Activated CD8-positive, alpha-beta memory T cell treated with anti-CD3 and anti-CD28 coated beads for 4 hours (primary cell): ENCODE measurements at regions not wholly inside any gene's neighbourhood (a gene's known extent, or its start where the extent isn't known, plus 50 kb on each side); places are given as distances from the start of the nearest gene placed in this dataset.
"Not testable (repeated sequence)": the region's sequence is repeated elsewhere in the genome, so short reads cannot be mapped to it uniquely, and the experiment has no call there.

Experiments used
- DNase-seq, 2 donors: peaks; one replicate each; pipeline ENCODE4 v3.0.0-alpha.2; 2020; ENCODE audit warnings: low read depth in 2 of 2

- DNase-seq = no peak
Observed at GRCh38 chr7:69189406-69189805, 408.9 kb upstream of the AUTS2 start.

GRCh38 chr7:69190025-69190424 is 408.2 kb upstream of the AUTS2 start:
- no peak for DNase-seq

DNA sequence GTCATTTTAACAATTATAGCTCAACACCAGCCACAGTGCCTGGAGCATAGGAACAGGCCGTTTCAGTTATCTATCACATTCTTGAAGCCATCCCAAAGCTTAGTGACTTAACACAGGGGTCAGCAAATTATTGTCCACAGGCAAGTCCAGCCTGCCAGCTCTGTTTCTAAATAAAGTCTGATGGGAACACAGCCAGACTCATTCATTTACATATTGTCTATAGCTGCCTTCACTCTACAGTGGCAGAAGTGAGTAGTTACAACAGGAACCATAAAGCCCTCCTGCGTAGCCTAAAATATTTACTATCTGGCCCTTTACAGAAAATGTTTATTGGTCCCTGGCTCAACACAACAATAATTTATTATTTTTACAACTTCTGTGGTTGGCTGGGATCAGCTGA is 407.5 kb upstream of the AUTS2 start:
- no peak for DNase-seq

- no peak for DNase-seq
Observed at GRCh38 chr7:69192134-69192533, 406.1 kb upstream of the AUTS2 start.

DNA sequence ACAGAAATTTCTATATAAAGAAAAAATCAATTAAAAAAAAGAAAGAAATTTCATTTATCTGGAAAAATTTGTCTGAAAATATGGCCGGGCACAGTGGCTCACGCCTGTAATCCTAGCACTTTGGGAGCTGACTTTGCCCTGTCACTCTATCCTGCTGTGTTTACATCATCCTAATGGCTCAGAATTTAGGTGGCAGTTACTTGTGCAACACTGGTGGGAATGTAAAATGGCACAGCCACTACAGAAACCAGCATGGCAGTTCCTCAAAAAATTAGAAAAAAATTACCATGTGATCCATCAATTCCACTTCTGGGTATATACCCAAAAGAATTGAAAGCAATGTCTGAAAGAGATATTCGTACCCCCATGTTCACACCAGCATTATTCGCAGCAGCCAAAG is 405.2 kb upstream of the AUTS2 start:
- no peak for DNase-seq

DNA sequence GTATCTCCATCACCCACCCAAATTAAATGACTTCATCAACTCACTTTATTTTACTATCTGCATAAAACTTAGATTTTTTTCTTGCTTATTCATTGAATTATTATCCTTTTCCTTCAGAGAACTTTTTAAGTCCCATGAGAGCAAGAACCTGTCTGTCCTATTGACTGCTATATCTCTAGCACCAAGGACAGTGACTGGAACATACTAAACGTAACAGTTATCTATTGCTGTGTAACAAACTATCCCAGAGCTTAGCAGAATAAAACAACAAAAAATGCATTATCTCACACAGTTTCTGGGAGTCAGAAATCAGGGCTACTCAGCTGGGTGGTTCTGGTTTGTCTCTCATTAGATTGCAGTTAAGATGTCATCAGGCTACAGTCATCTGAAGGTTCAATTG is 401.7 kb upstream of the AUTS2 start:
- no peak for DNase-seq

DNA sequence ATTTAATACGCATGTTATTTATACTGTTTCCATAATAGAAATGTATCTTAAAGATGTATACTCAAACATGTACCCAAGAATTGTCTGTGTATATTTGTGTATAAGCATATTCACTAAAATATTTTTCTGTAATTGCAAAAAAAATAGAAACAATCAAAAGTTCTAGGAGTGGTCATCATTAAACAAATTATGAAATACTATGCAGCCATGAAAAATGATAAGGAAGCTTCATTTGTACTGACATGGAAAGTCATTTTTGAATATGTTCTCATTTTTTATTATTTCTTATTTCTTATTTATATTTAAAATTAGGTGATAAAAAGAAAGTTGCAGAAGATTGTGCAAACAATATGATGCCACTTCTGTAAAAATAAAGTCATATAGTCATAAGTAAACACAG is 400.0 kb upstream of the AUTS2 start:
- DNase-seq = no peak

GRCh38 chr7:69199041-69199440 is 399.2 kb upstream of the AUTS2 start:
- DNase-seq = no peak

- no peak for DNase-seq
Observed at GRCh38 chr7:69199661-69200060, 398.6 kb upstream of the AUTS2 start.

GRCh38 chr7:69203871-69204270 is 394.4 kb upstream of the AUTS2 start:
- DNase-seq = no peak

DNA sequence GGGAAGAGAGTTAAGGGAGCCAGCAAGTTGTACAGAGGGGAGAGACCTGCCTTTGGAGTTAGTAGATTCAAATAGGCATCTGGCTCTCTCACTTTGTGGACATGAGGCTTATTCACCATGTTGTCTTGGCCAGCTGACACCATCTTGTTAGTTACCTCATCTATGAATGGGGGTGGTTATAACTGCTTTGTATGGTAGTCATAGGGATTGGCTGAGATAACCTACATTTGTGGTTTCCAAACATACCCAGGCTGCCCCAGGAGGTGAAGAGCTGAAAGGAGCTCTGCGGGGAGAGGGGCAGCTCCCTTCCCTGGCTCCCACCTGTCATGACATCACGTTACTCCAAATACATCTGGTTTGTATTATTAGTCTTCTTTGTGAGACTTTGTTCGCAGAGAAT is 393.3 kb upstream of the AUTS2 start:
- no peak for DNase-seq

DNA sequence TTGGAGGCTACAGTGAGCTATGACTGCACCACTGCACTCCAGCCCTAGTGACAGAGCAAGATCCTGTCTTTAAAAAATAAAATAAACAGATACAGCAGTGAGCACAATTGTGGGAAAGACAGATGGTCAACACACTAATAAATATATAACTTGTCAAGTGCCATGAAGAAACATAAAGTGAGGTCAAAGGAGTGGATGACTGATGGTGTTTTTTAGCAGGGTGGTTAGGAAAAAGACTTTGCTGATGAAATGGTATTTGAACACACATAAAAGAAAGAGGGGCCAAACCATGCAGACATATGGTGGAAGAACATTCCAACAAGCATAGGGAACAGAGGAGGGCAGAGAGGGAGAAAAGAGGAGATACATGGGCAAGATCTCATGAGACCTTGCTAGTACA is 392.7 kb upstream of the AUTS2 start:
- DNase-seq = no peak

DNA sequence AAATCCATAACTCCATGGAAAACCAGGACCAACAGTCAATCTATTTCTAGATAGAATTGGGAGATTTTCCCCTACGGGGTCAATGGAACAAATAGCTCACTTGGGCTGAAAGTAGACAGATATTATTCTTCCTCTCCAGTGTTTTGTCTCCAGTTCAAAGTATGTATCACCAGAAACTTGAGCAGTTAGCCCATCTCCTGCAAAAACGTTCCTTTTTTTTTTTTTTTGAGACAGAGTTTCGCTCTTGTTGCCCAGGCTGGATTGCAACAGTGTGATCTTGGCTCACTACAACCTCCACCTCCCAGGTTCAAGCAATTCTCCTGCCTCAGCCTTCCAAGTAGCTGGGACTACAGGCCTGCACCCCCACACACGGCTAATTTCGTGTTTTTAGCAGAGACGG is 390.0 kb upstream of the AUTS2 start:
- no peak for DNase-seq

- no peak for DNase-seq
Observed at GRCh38 chr7:69208848-69209247, 389.4 kb upstream of the AUTS2 start.

DNA sequence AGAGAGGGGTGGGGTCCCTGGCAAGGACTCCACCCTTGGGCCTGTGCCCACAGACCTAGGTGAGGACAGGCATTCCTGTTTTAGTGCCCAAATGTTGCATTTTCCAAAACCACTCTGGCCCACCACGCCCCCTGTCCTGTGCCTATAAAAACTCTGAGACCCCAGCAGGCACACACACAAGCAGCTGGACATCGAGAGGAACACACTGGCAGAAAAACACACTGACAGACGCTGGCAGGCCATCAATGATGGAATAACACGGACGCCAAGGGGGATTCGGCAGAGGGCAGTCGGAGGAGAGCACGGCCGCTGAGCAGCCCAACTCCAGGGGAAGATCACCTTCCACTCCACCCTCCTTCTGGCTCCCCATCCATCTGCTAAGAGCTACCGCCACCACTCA is 386.9 kb upstream of the AUTS2 start:
- no peak for DNase-seq

DNA sequence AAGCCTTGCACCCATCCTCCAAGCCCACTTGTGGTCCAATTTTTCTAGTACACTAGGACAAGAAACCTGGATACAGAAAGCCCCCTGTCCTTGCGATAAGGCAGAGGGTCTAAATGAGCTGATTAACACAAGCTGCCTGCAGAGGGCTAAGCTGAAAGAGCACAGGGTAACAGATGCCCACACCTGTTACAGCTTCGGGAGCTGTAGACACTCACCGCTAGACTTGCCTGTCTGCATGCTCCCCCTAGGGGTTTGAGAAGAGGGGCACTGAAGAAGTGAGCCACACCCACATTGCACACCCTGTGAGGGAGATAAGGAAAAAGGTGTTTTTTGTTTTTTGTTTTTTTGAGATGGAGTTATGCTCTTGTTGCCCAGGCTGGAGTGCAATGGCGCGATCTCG is 386.5 kb upstream of the AUTS2 start:
- no peak for DNase-seq

DNA sequence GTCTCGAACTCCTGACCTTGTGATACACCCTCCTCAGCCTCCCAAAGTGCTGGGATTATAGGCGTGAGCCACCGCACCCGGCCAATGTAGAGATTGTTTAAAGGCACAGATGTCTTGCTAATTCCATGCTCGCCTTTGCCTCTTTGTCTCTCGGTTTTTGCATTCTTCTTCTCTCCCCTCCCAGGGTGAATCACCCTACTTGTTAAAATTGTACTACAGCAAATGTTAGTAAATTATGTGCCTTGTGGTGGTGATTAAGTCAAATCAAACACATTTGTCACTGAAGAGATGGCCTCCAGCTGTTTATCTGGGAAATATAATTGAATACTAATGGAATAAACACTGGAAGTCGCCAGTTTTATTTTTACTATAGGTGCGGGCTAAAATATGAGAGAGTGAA is 384.4 kb upstream of the AUTS2 start:
- no peak for DNase-seq

GRCh38 chr7:69215516-69215915 is 382.8 kb upstream of the AUTS2 start:
- not testable (repeated sequence) for DNase-seq

DNA sequence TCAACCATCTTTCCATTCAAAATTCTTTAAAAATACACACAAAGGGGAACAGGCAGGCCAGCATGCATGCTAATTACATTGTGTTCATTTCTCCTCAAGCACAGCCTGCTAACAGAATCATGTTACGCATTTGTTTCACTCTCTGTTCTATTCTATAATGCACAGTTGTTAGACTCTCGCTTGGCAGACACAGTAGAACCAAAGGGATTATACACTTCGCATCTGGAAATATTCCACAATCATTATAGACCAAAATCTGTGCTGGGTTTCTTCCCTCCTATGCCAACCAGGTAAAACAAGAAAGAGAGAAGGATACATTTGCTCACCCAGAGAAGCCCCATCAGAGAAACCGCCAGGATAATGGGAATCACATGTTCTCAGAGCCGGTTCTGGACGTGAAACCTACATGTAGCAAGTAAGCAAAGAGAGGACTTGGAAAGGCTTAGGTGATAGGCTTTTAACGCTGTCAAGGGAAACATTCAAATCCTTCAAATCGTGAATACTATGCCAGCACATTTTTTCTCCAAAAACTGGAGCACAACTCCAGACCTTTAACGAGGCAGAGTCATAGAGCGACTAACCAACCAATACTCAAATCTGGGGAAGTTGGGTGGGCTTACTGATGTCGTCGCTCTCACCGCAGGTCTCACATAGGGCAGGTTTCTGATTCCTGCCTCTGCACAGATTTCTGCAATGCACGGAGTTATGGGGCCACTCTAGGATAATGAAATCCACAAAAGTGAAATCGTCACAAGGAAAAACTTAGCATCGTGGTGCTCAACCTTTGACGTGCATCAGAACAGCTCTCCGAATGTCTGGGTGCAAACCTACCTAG is 380.5 kb upstream of the AUTS2 start:
- no peak for DNase-seq

DNA sequence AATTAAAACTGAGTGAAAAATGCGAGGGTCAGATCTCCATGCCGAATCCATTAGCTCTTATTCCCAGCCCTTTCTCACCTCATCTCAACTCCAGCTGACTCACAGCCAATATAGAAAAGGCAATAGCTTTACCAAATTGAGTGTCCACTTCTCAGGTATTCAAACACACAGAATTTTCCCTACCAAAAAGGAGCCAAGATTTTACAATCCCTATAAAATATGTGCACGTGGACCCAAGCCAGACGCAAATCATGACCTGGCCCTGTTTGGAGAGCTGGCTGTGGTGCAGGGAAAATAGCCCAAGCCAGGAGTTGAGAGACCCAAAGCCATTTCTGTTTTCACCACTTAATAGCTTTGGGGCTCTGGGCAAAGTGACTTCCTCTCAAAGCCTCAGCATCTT is 379.7 kb upstream of the AUTS2 start:
- DNase-seq = no peak

DNA sequence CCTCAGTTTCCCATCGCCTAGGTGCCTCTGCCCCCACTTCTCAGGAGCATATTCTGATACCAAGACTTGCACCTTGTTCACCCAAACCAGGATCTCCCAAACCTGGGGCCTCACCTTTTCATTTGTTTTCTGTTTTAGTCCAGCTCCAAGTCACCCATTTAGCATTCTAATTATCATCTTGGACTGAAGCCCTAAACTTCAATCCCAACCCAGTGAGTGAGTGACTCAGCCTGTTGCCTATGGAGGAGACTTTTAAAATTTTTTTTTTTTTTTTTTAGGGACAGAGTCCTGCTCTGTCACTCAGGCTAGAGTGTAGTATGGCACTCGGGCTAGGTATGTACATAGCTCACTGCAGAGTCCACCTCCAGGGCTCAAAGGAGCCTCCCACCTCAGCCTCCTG is 378.9 kb upstream of the AUTS2 start:
- no peak for DNase-seq

DNA sequence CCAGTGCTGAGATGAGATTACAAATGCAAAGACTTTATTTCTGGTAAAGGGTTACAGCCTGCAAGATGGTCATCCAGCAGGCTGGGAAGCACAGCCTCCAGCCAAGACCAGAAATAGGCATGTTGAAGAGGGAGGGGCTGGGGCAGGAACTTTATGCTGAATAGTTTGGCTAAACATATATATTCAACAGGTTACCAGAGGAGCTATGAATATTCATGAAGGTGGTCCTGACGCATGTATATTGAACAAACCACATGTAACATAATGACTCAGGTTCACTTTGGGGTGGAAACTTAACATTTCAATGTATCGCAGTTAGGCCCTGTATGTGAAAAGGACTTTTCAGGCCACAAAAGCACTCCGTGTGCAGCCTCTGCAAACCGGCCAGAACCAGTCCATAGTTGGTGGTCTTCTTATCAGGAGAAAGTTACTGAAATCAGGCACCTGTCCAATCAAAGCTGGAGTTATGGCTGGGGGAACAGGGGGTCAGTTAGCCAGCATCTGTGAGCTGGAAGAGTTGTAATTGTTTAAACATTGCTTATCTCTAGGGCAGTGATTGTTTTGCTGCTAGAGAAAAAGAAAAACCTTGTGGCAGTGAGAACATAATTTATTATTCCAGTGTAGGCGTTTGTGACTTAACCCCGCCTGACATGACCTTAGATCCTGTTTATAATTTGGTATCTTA is 372.9 kb upstream of the AUTS2 start:
- DNase-seq = no peak

- DNase-seq = no peak
Observed at GRCh38 chr7:69228212-69228811, 370.0 kb upstream of the AUTS2 start.
